CD14-positive monocyte (primary cell): ENCODE measurements at regions not wholly inside any gene's neighbourhood (a gene's known extent, or its start where the extent isn't known, plus 50 kb on each side); places are given as distances from the start of the nearest gene placed in this dataset.

ENCODE experiments used
- DNase-seq, 3 donors: peaks; one replicate each; pipeline ENCODE4 v3.0.0-alpha.2; 2011 to 2022
- H2AFZ ChIP-seq: 2 replicates; pipeline ENCODE4 v1.6.0; 2012; ENCODE audit warnings: mild to moderate bottlenecking, low read depth, low read length, inconsistent platforms; ENCODE audit not compliant: insufficient read depth, poor library complexity, severe bottlenecking
- H3K27ac ChIP-seq, 2 donors: 1 replicate in 1 of 2; 2 replicates in 1 of 2; pipeline ENCODE4 v1.5.1; 2012 to 2013; ENCODE audit warnings: low read length in 2 of 2, control low read depth in 1 of 2, inconsistent platforms in 1 of 2, low read depth in 1 of 2, mild to moderate bottlenecking in 1 of 2
- H3K27me3 ChIP-seq, 2 donors: one replicate each; pipeline versions ENCODE4 v1.6.0 to v1.6.1; 2011 to 2013; ENCODE audit warnings: low read length in 2 of 2; ENCODE audit not compliant: control insufficient read depth in 2 of 2, insufficient read depth in 2 of 2
- H3K36me3 ChIP-seq, 2 donors: replicated peaks in 1 of 2; 1 replicate in 1 of 2; 2 replicates in 1 of 2; pipeline versions ENCODE4 v1.5.1 to v1.6.1; 2012 to 2013; ENCODE audit warnings: low read length in 2 of 2, control low read depth in 1 of 2, inconsistent platforms in 1 of 2, mild to moderate bottlenecking in 1 of 2; ENCODE audit not compliant: insufficient read depth in 2 of 2, control insufficient read depth in 1 of 2
- H3K4me1 ChIP-seq, 2 donors: 1 replicate in 1 of 2; 2 replicates in 1 of 2; pipeline versions ENCODE4 v1.5.1 to v1.6.1; 2012 to 2013; ENCODE audit warnings: low read length in 2 of 2, control low read depth in 1 of 2, inconsistent platforms in 1 of 2, mild to moderate bottlenecking in 1 of 2, moderate library complexity in 1 of 2; ENCODE audit not compliant: insufficient read depth in 2 of 2, control insufficient read depth in 1 of 2
- H3K4me2 ChIP-seq: replicated peaks from 2 replicates; pipeline ENCODE3; 2012; ENCODE audit warnings: low read length, moderate library complexity, mild to moderate bottlenecking; ENCODE audit not compliant: poor library complexity, severe bottlenecking; ENCODE audit errors: extremely low read depth
- H3K4me3 ChIP-seq, 3 experiments: fragments of 200-600 bp in 1 of 3; sonication (generic) in 1 of 3; replicated peaks in 1 of 3; 1 replicate in 2 of 3; 2 replicates in 1 of 3; pipeline ENCODE4 v1.5.1; 2011 to 2013; ENCODE audit warnings: low read length in 3 of 3, mild to moderate bottlenecking in 3 of 3, control low read depth in 2 of 3, low read depth in 2 of 3, inconsistent platforms in 1 of 3, moderate library complexity in 1 of 3
- H3K79me2 ChIP-seq: 2 replicates; pipeline ENCODE4 v1.6.0; 2012; ENCODE audit warnings: mild to moderate bottlenecking, control low read depth, inconsistent platforms, low read length, moderate library complexity; ENCODE audit not compliant: insufficient read depth
- H3K9ac ChIP-seq: 2 replicates; pipeline ENCODE4 v1.6.0; 2017; ENCODE audit warnings: low read length, mild to moderate bottlenecking; ENCODE audit not compliant: insufficient read depth, poor library complexity, severe bottlenecking
- H3K9me3 ChIP-seq, 2 donors: replicated peaks in 1 of 2; 1 replicate in 1 of 2; 2 replicates in 1 of 2; pipeline versions ENCODE4 v1.5.1 to v1.6.1; 2012 to 2013; ENCODE audit warnings: low read length in 2 of 2, control low read depth in 1 of 2; ENCODE audit not compliant: control insufficient read depth in 1 of 2, insufficient read depth in 1 of 2
- H4K20me1 ChIP-seq: 2 replicates; pipeline ENCODE4 v1.6.0; 2012; ENCODE audit warnings: mild to moderate bottlenecking, low read length, control low read depth, moderate library complexity; ENCODE audit not compliant: insufficient read depth
- H3K27ac Mint-ChIP-seq, 7 donors: one replicate each; pipeline ENCODE4 v1.8.0; 2020; ENCODE audit warnings: mild to moderate bottlenecking in 7 of 7, mixed read lengths in 7 of 7, moderate library complexity in 6 of 7, inconsistent platforms in 2 of 7
- H3K27me3 Mint-ChIP-seq, 3 donors: one replicate each; pipeline ENCODE4 v1.8.0; 2021 to 2022; ENCODE audit warnings: low read depth in 3 of 3, mild to moderate bottlenecking in 3 of 3, mixed read lengths in 3 of 3, moderate library complexity in 3 of 3, inconsistent platforms in 1 of 3
- H3K36me3 Mint-ChIP-seq, 2 donors: one replicate each; pipeline ENCODE4 v1.8.0; 2020; ENCODE audit warnings: mixed read lengths in 2 of 2, inconsistent platforms in 1 of 2, mild to moderate bottlenecking in 1 of 2
- H3K4me1 Mint-ChIP-seq: one replicate; pipeline ENCODE4 v1.8.0; 2020; ENCODE audit warnings: mild to moderate bottlenecking, mixed read lengths
- H3K4me3 Mint-ChIP-seq, 2 donors: one replicate each; pipeline ENCODE4 v1.8.0; 2020; ENCODE audit warnings: mild to moderate bottlenecking in 2 of 2, mixed read lengths in 2 of 2, moderate library complexity in 1 of 2
- H3K9me3 Mint-ChIP-seq, 7 donors: one replicate each; pipeline ENCODE4 v1.8.0; 2020 to 2022; ENCODE audit warnings: mixed read lengths in 7 of 7, mild to moderate bottlenecking in 6 of 7, moderate library complexity in 6 of 7, inconsistent platforms in 2 of 7
- CTCF ChIP-seq: fragments of 200-600 bp; IDR thresholded peaks from one replicate; pipeline ENCODE4 v1.8.0; 2022; ENCODE audit warnings: antibody characterized with exemption, mild to moderate bottlenecking
- WGBS: methylation state at CpG from one replicate; pipeline ENCODE4 v1.1.5; 2013; ENCODE audit warnings: missing lambda C conversion rate; ENCODE audit not compliant: insufficient coverage; 5-methylcytosine and 5-hydroxymethylcytosine counted together
- intact Hi-C, 2 donors: fragments of 100-400 bp; cut with micrococcal nuclease; formaldehyde crosslinking; loops; one replicate each; pipeline versions ENCODE4 v1.15.0 to v1.15.1; 2023

GRCh38 chr6:140226637-140227036 is 852.2 kb upstream of the CITED2 start:
- H3K36me3 Mint-ChIP-seq: no peaks in the 10 kb centered on the region
- peaks cover 5 to 15% (median 6%) of the 10 kb centered on the region in 7 donors for H3K9me3 Mint-ChIP-seq
- no peak for TF ChIP-seq CTCF
- Histone ChIP-seq H3K9ac (no peak overlapping the region), H3K4me2 (no peak overlapping the region), H3K9me3 (peaks cover 7 to 9% of the 10 kb centered on the region in 2 donors), H2AFZ (no peak overlapping the region), H3K27ac (no peak overlapping the region), H3K36me3 (no peaks in the 10 kb centered on the region), H3K79me2 (no peaks in the 10 kb centered on the region), H4K20me1 (no peaks in the 10 kb centered on the region), H3K27me3 (no peaks in the 10 kb centered on the region), H3K4me3 (no peak overlapping the region), H3K4me1 (no peaks in the 10 kb centered on the region)
- H3K4me1 Mint-ChIP-seq: no peaks in the 10 kb centered on the region
- H3K27me3 Mint-ChIP-seq: no peaks in the 10 kb centered on the region
- no peak overlapping the region for H3K27ac Mint-ChIP-seq
- H3K4me3 Mint-ChIP-seq: no peak overlapping the region
- intact Hi-C loops: no loop called here
- no peak for DNase-seq

GRCh38 chr6:140225701-140226436 is 851.4 kb upstream of the CITED2 start:
- Histone ChIP-seq H3K9ac (no peak overlapping the region), H3K9me3 (peaks cover 7% of the 10 kb centered on the region in 2 donors), H3K4me2 (no peak overlapping the region), H3K27me3 (no peaks in the 10 kb centered on the region), H4K20me1 (no peaks in the 10 kb centered on the region), H2AFZ (no peak overlapping the region), H3K27ac (no peak overlapping the region), H3K79me2 (no peaks in the 10 kb centered on the region), H3K4me1 (no peaks in the 10 kb centered on the region), H3K4me3 (no peak overlapping the region), H3K36me3 (no peaks in the 10 kb centered on the region)
- Mint-ChIP-seq H3K36me3 (no peaks in the 10 kb centered on the region), H3K27ac (no peak overlapping the region), H3K4me3 (no peak overlapping the region), H3K9me3 (peaks cover 0 to 12% (median 6%) of the 10 kb centered on the region in 7 donors), H3K27me3 (no peaks in the 10 kb centered on the region), H3K4me1 (no peaks in the 10 kb centered on the region)
- no CpG with 5 or more reads among the region's 2 CpGs for WGBS
- no peak for DNase-seq
- intact Hi-C loops: no loop called here
- no peak for TF ChIP-seq CTCF
